B cell (primary cell): ENCODE measurements at regions not wholly inside any gene's neighbourhood (a gene's known extent, or its start where the extent isn't known, plus 50 kb on each side); places are given as distances from the start of the nearest gene placed in this dataset.

Experiments
- ATAC-seq: fragments of 200-7000 bp; cut with Tn5 transposase; one replicate; pipeline ENCODE4 v1.10.0; 2021; ENCODE audit warnings: low read depth, mild to moderate bottlenecking, moderate number of reproducible peaks, moderate library complexity
- CTCF ChIA-PET: fragments of 350-600 bp; sonication (Branson Sonifier 250); formaldehyde crosslinking; loops from one replicate; lab custom pipeline; 2021; ENCODE audit warnings: antibody characterized with exemption, inconsistent platforms; lab: Charles Lee
- POLR2A ChIA-PET: fragments of 350-600 bp; sonication (Branson Sonifier 250); formaldehyde crosslinking; loops from one replicate; lab custom pipeline; 2021; ENCODE audit warnings: antibody characterized with exemption; lab: Charles Lee
- DNase-seq: peaks from one replicate; pipeline ENCODE4 v3.0.0; 2013
- H2AFZ ChIP-seq: 2 replicates; pipeline ENCODE4 v1.6.1; 2012; ENCODE audit warnings: mild to moderate bottlenecking, low read depth, low read length; ENCODE audit not compliant: insufficient read depth, poor library complexity, severe bottlenecking
- H3K27ac ChIP-seq, 2 donors: 1 replicate in 1 of 2; 2 replicates in 1 of 2; pipeline ENCODE4 v1.5.1; 2012 to 2013; ENCODE audit warnings: low read length in 2 of 2, mild to moderate bottlenecking in 2 of 2, moderate library complexity in 1 of 2
- H3K27me3 ChIP-seq, 4 experiments: fragments of 200-600 bp in 1 of 4; sonication (generic) in 1 of 4; replicated peaks in 1 of 4; 1 replicate in 2 of 4; 2 replicates in 2 of 4; pipeline versions ENCODE4 v1.6.1 to v1.7.0; 2013 to 2016; ENCODE audit warnings: low read length in 3 of 4, mild to moderate bottlenecking in 2 of 4, mixed read lengths in 1 of 4, moderate library complexity in 1 of 4; ENCODE audit not compliant: insufficient read depth in 4 of 4, control insufficient read depth in 3 of 4; ENCODE audit errors: control extremely low read depth in 1 of 4
- H3K36me3 ChIP-seq, 2 experiments: replicated peaks in 1 of 2; 1 replicate in 1 of 2; 2 replicates in 1 of 2; pipeline versions ENCODE4 v1.6.1 to v1.7.1; 2013; ENCODE audit warnings: low read length in 1 of 2; ENCODE audit not compliant: insufficient read depth in 2 of 2, control insufficient read depth in 1 of 2; ENCODE audit errors: control extremely low read depth in 1 of 2, extremely low read depth in 1 of 2
- H3K4me1 ChIP-seq, 2 donors: fragments of 200-600 bp in 1 of 2; sonication (generic) in 1 of 2; 1 replicate in 1 of 2; 2 replicates in 1 of 2; pipeline versions ENCODE4 v1.5.1 to v1.6.1; 2013 to 2017; ENCODE audit warnings: low read length in 2 of 2; ENCODE audit not compliant: control insufficient read depth in 2 of 2, insufficient read depth in 2 of 2
- H3K4me2 ChIP-seq: replicated peaks from 2 replicates; pipeline ENCODE3; 2012; ENCODE audit warnings: mild to moderate bottlenecking, low read depth, low read length; ENCODE audit not compliant: poor library complexity, severe bottlenecking
- H3K4me3 ChIP-seq, 5 experiments: fragments of 200-600 bp in 1 of 5; sonication (generic) in 1 of 5; 1 replicate in 3 of 5; 2 replicates in 2 of 5; pipeline versions ENCODE4 v1.5.1 to v1.7.0; 2011 to 2016; ENCODE audit warnings: low read length in 4 of 5, mild to moderate bottlenecking in 4 of 5, low read depth in 2 of 5, control low read depth in 1 of 5, moderate library complexity in 1 of 5; ENCODE audit not compliant: insufficient read depth in 1 of 5; ENCODE audit errors: control extremely low read depth in 1 of 5, extremely low read depth in 1 of 5
- H3K79me2 ChIP-seq: fragments of 200-600 bp; sonication (generic); one replicate; pipeline ENCODE4 v1.6.0; 2016; ENCODE audit warnings: low read length; ENCODE audit not compliant: control insufficient read depth, insufficient read depth
- H3K9ac ChIP-seq: fragments of 200-600 bp; sonication (generic); 2 replicates; pipeline ENCODE4 v1.6.1; 2017; ENCODE audit warnings: mild to moderate bottlenecking, low read length, moderate library complexity
- H3K9me3 ChIP-seq, 3 donors: one replicate each; pipeline versions ENCODE4 v1.6.1 to v1.7.1; 2013; ENCODE audit warnings: low read length in 2 of 3; ENCODE audit not compliant: control insufficient read depth in 2 of 3, insufficient read depth in 1 of 3; ENCODE audit errors: control extremely low read depth in 1 of 3
- H4K20me1 ChIP-seq: 2 replicates; pipeline ENCODE4 v1.6.0; 2012; ENCODE audit warnings: mild to moderate bottlenecking, low read length; ENCODE audit not compliant: insufficient read depth, control insufficient read depth, poor library complexity, severe bottlenecking
- H3K27ac Mint-ChIP-seq: one replicate; pipeline ENCODE4 v1.8.0; 2021; ENCODE audit warnings: mixed read lengths
- H3K27me3 Mint-ChIP-seq: one replicate; pipeline ENCODE4 v1.8.0; 2021; ENCODE audit warnings: mixed read lengths
- H3K4me1 Mint-ChIP-seq: one replicate; pipeline ENCODE4 v1.8.0; 2021; ENCODE audit warnings: mixed read lengths
- H3K4me3 Mint-ChIP-seq: one replicate; pipeline ENCODE4 v1.8.0; 2021; ENCODE audit warnings: mixed read lengths
- H3K9me3 Mint-ChIP-seq: one replicate; pipeline ENCODE4 v1.8.0; 2022; ENCODE audit warnings: mixed read lengths; ENCODE audit not compliant: insufficient read depth
- CTCF ChIP-seq: fragments of 200-600 bp; IDR thresholded peaks from one replicate; pipeline ENCODE4 v1.8.0; 2022; ENCODE audit warnings: antibody characterized with exemption, mild to moderate bottlenecking
- EZH2 ChIP-seq: IDR thresholded peaks from 2 replicates; pipeline ENCODE4 v1.6.1; 2012; ENCODE audit warnings: borderline replicate concordance, low read depth, mild to moderate bottlenecking, moderate library complexity, low read length; ENCODE audit not compliant: insufficient read depth, poor library complexity, severe bottlenecking
- WGBS: methylation state at CpG from one replicate; pipeline ENCODE4 v1.1.5; 2013; ENCODE audit warnings: missing lambda C conversion rate; ENCODE audit not compliant: insufficient coverage; 5-methylcytosine and 5-hydroxymethylcytosine counted together
- intact Hi-C: fragments of 100-400 bp; cut with micrococcal nuclease; formaldehyde crosslinking; loops from one replicate; pipeline ENCODE4 v1.10.0; 2022

- Histone ChIP-seq H2AFZ (no peak overlapping the region), H3K4me3 (no peak overlapping the region), H3K4me2 (no peak overlapping the region), H3K36me3 (no peaks in the 10 kb centered on the region), H3K27me3 (no peaks in the 10 kb centered on the region), H3K9me3 (no peaks in the 10 kb centered on the region), H3K27ac (no peak overlapping the region), H3K79me2 (no peaks in the 10 kb centered on the region), H4K20me1 (no peaks in the 10 kb centered on the region), H3K4me1 (no peaks in the 10 kb centered on the region), H3K9ac (no peak overlapping the region)
- no peaks in the 10 kb centered on the region for H3K4me1 Mint-ChIP-seq
- no peak overlapping the region for H3K27ac Mint-ChIP-seq
- H3K27me3 Mint-ChIP-seq, result no peaks in the 10 kb centered on the region
- H3K9me3 Mint-ChIP-seq, result no peaks in the 10 kb centered on the region
- no peak for ATAC-seq
- intact Hi-C loops, result no loop called here
- no peak for DNase-seq
- H3K4me3 Mint-ChIP-seq, result no peak overlapping the region
- ChIA-PET CTCF (no interaction called here), POLR2A (no interaction called here)
- no peak for TF ChIP-seq CTCF
- TF ChIP-seq EZH2, result no peak
- no CpG with 5 or more reads among the region's 2 CpGs for WGBS
Observed at GRCh38 chr12:88856201-88856600, 275.9 kb upstream of the KITLG start.

- Histone ChIP-seq H3K9me3 (no peaks in the 10 kb centered on the region), H4K20me1 (no peaks in the 10 kb centered on the region), H3K4me2 (no peak overlapping the region), H3K9ac (no peak overlapping the region), H3K27me3 (no peaks in the 10 kb centered on the region), H3K4me3 (no peak overlapping the region), H3K79me2 (no peaks in the 10 kb centered on the region), H3K36me3 (no peaks in the 10 kb centered on the region), H3K27ac (no peak overlapping the region), H3K4me1 (no peaks in the 10 kb centered on the region), H2AFZ (no peak overlapping the region)
- no peaks in the 10 kb centered on the region for H3K4me1 Mint-ChIP-seq
- TF ChIP-seq CTCF (no peak), EZH2 (no peak)
- ChIA-PET CTCF (no interaction called here), POLR2A (no interaction called here)
- no peak overlapping the region for H3K4me3 Mint-ChIP-seq
- no peaks in the 10 kb centered on the region for H3K27me3 Mint-ChIP-seq
- H3K27ac Mint-ChIP-seq, result no peak overlapping the region
- H3K9me3 Mint-ChIP-seq, result no peaks in the 10 kb centered on the region
- intact Hi-C loops, result no loop called here
- DNase-seq (no peak), ATAC-seq (no peak)
- no CpG with 5 or more reads among the region's 1 CpG for WGBS
Observed at GRCh38 chr12:88855301-88855700, 275.0 kb upstream of the KITLG start.
